ENCODE measurements at regions not wholly inside any gene's neighbourhood (a gene's known extent, or its start where the extent isn't known, plus 50 kb on each side); places are given as distances from the start of the nearest gene placed in this dataset.
"Not testable (repeated sequence)": the region's sequence is repeated elsewhere in the genome, so short reads cannot be mapped to it uniquely, and the experiment has no call there.

GRCh38 chr1:175247056-175247455 is 54.5 kb upstream of the KIAA0040 start:
- TF ChIP-seq, protein P1, sequence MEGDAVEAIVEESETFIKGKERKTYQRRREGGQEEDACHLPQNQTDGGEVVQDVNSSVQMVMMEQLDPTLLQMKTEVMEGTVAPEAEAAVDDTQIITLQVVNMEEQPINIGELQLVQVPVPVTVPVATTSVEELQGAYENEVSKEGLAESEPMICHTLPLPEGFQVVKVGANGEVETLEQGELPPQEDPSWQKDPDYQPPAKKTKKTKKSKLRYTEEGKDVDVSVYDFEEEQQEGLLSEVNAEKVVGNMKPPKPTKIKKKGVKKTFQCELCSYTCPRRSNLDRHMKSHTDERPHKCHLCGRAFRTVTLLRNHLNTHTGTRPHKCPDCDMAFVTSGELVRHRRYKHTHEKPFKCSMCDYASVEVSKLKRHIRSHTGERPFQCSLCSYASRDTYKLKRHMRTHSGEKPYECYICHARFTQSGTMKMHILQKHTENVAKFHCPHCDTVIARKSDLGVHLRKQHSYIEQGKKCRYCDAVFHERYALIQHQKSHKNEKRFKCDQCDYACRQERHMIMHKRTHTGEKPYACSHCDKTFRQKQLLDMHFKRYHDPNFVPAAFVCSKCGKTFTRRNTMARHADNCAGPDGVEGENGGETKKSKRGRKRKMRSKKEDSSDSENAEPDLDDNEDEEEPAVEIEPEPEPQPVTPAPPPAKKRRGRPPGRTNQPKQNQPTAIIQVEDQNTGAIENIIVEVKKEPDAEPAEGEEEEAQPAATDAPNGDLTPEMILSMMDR (conservative IDR thresholded peaks at IDR 0.05 in 1 of 2, IDR thresholded peaks at IDR 0.05 in 1 of 2; ENCODE audit: extremely low read depth in 1 of 2, insufficient read depth in 1 of 2, low read depth in 1 of 2, low read length in 2 of 2) = not testable (repeated sequence)
- not testable (repeated sequence) for TF ChIP-seq EZH2 (IDR thresholded peaks at IDR 0.05; ENCODE audit: borderline replicate concordance, low read length)

Measured in mammary epithelial cell (primary cell).